ENCODE measurements at regions not wholly inside any gene's neighbourhood (a gene's known extent, or its start where the extent isn't known, plus 50 kb on each side); places are given as distances from the start of the nearest gene placed in this dataset.

GRCh38 chr1:118262865-118263264, 77.8 kb upstream of the SPAG17 start:
- TF ChIP-seq EZH2phosphoT487 (IDR thresholded peaks at IDR 0.05; ENCODE audit: borderline replicate concordance, low read length) (no peak), CTCF (IDR thresholded peaks at IDR 0.05; ENCODE audit: low read depth, low read length, poor library complexity, severe bottlenecking) (no peak)
